ENCODE measurements at regions not wholly inside any gene's neighbourhood (a gene's known extent, or its start where the extent isn't known, plus 50 kb on each side); places are given as distances from the start of the nearest gene placed in this dataset.

DNA sequence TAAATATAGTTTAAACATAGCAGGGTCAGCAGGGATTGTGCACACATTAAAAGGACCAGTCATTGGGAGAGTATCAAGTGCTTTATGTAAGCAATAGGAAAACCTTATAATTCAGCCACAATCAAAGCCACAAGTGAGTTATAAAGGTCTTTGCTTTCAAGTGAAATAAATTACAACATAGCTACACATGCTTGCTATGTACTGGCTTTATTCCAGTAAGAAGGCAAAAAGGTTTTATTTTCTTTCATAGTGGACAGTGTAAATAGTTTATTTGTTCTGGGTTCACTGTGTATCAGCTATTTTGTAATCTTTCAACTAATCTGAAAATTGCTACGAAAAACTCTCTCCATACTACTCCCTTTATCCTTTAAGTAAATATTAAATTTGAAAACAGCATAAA, 691.4 kb downstream of the PCDH7 start:
- no peak for TF ChIP-seq CTCF (conservative IDR thresholded peaks at IDR 0.05; ENCODE audit: low read length)
- H3K4me3 ChIP-seq (ENCODE audit: low read length), result no peak overlapping the region
- no peak for DNase-seq (ENCODE audit: low read depth)

DNA sequence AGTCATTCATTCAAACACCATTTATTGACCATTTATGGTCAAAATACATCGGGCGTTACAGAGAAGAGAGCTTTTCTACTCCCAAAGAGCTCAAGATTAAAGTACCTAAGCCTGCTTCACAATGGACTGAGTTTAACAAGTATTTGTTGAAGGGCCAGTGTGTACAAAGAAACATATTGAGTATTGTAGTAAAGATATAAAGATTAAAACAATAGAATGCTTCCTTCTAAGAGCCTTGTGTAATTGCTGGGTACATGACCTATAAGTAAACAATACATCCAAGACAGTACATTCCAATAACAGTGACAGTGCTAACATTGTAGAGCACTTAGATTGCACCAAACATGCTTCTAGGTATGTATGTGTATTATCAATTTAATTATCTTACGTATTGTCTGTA, 695.5 kb downstream of the PCDH7 start:
- TF ChIP-seq CTCF (conservative IDR thresholded peaks at IDR 0.05; ENCODE audit: low read length), result no peak
- no peak for DNase-seq (ENCODE audit: low read depth)
- H3K4me3 ChIP-seq (ENCODE audit: low read length), result no peak overlapping the region

- no peak for DNase-seq (ENCODE audit: low read depth)
- H3K4me3 ChIP-seq (ENCODE audit: low read length), result no peak overlapping the region
- TF ChIP-seq CTCF (conservative IDR thresholded peaks at IDR 0.05; ENCODE audit: low read length), result no peak
Measured at GRCh38 chr4:31416498-31416897, 696.3 kb downstream of the PCDH7 start.

GRCh38 chr4:31417040-31417439, 696.9 kb downstream of the PCDH7 start:
- no peak for TF ChIP-seq CTCF (conservative IDR thresholded peaks at IDR 0.05; ENCODE audit: low read length)
- no peak for DNase-seq (ENCODE audit: low read depth)
- H3K4me3 ChIP-seq (ENCODE audit: low read length), result no peak overlapping the region

DNA sequence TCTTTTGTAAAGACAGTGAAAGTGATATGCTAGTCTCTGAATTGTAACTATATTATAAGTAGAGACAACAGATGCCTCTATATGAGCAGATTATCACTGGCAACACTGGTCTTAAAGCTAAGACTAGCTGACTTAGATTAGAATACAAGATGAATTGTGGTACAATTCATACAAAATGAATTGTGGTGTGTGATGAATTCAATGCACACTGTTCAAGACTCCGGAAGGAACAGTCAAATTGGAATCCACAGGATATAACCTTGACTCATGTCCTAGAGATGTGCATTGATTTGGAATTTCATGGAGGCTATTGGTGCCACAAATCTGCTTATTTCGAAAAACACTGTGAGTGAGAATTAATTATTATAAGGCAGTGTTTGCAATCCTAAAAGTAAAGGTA, 701.8 kb downstream of the PCDH7 start:
- no peak for TF ChIP-seq CTCF (conservative IDR thresholded peaks at IDR 0.05; ENCODE audit: low read length)
- H3K4me3 ChIP-seq (ENCODE audit: low read length), result no peak overlapping the region
- DNase-seq (ENCODE audit: low read depth), result no peak

GRCh38 chr4:31427691-31428090, 707.5 kb downstream of the PCDH7 start:
- H3K4me3 ChIP-seq (ENCODE audit: low read length), result no peak overlapping the region
- TF ChIP-seq CTCF (conservative IDR thresholded peaks at IDR 0.05; ENCODE audit: low read length), result no peak
- no peak for DNase-seq (ENCODE audit: low read depth)

DNA sequence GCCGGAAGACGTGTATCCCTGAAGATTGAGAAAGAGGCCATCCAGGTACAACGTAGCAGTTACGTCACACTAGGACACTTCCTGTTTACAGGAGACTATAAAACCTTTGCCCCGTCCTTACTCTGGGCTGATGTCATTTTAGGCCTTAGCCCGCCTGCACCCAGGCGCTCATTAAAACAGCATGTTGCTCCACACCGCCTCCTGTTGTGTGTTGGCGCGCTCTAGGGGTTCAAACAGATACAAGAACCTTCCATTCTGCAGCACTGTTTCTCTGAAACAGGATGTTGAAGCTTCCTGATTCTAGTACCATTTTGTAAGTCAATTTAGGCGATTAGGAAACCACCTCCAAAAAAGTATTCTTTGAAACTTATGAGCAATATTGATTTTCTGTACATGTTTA, 722.1 kb downstream of the PCDH7 start:
- DNase-seq (ENCODE audit: low read depth), result no peak
- TF ChIP-seq CTCF (conservative IDR thresholded peaks at IDR 0.05; ENCODE audit: low read length), result no peak
- H3K4me3 ChIP-seq (ENCODE audit: low read length), result no peak overlapping the region
